Adrenal gland (tissue), 9 donors: ENCODE measurements at regions not wholly inside any gene's neighbourhood (a gene's known extent, or its start where the extent isn't known, plus 50 kb on each side); places are given as distances from the start of the nearest gene placed in this dataset.

Source experiments
- DNase-seq, 7 donors: peaks; one replicate each; pipeline ENCODE4 v3.0.0-alpha.2; 2019 to 2020
- H3K27ac ChIP-seq, 5 donors: fragments of 200-600 bp; sonication (generic) in 4 of 5; 1 replicate in 3 of 5; 2 replicates in 2 of 5; pipeline versions ENCODE4 v1.5.1 to v1.8.0; 2016 to 2020; ENCODE audit warnings: mild to moderate bottlenecking in 1 of 5
- H3K27me3 ChIP-seq: fragments of 200-600 bp; 2 replicates; pipeline ENCODE4 v1.8.0; 2021
- H3K36me3 ChIP-seq, 2 donors: fragments of 200-600 bp; replicated peaks in 1 of 2; 1 replicate in 1 of 2; 2 replicates in 1 of 2; pipeline versions ENCODE4 v1.5.1 to v1.8.0; 2018 to 2022
- H3K4me1 ChIP-seq, 2 donors: fragments of 200-600 bp; replicated peaks in 1 of 2; 1 replicate in 1 of 2; 2 replicates in 1 of 2; pipeline versions ENCODE4 v1.5.1 to v1.8.0; 2018 to 2021
- H3K4me3 ChIP-seq, 4 donors: fragments of 200-600 bp; sonication (generic) in 3 of 4; one replicate each; pipeline ENCODE4 v1.5.1; 2016 to 2018
- H3K9me3 ChIP-seq, 3 donors: fragments of 200-600 bp; sonication (generic) in 1 of 3; replicated peaks in 1 of 3; 1 replicate in 2 of 3; 2 replicates in 1 of 3; pipeline versions ENCODE4 v1.5.1 to v1.8.0; 2016 to 2021
- CTCF ChIP-seq, 6 experiments: fragments of 450-650 bp in 4 of 6; fragments of 200-600 bp in 2 of 6; sonication (generic) in 1 of 6; IDR thresholded peaks; 1 replicate in 5 of 6; 2 replicates in 1 of 6; pipeline versions ENCODE4 v1.5.1 to v1.8.0; 2016 to 2021; ENCODE audit warnings: antibody characterized with exemption in 6 of 6, mild to moderate bottlenecking in 2 of 6, moderate library complexity in 1 of 6
- POLR2A ChIP-seq, 2 donors: fragments of 450-650 bp; IDR thresholded peaks; one replicate each; pipeline ENCODE4 v1.6.1; 2017; ENCODE audit warnings: antibody characterized with exemption in 2 of 2, mild to moderate bottlenecking in 2 of 2, moderate library complexity in 1 of 2
- WGBS, 4 donors: extraction: QIAGEN DNeasy Blood & Tissue Kit in 2 of 4; methylation state at CpG; one replicate each; pipeline versions ENCODE4 v1.1.5 to v1.1.7; 2013 to 2017; 5-methylcytosine and 5-hydroxymethylcytosine counted together
- intact Hi-C, 2 donors: fragments of 100-400 bp; cut with DNase I; formaldehyde crosslinking; loops; one replicate each; pipeline versions ENCODE4 v1.14.1 to v1.15.0; 2022 to 2023
- donor health status: healthy with polysubstance abuse.
- donor health status: Bipolar disorder and iron deficiency.
- donor health status: DM: yes; HTN: yes; CAD: no.
- donor health status: DM: no; HTN: no; CAD: no.
- donor health status: DM: no; HTN: no; CAD: no.

GRCh38 chr9:6113819-6114218, 98.4 kb upstream of the RANBP6 start:
- Histone ChIP-seq H3K4me1 (no peaks in the 10 kb centered on the region), H3K9me3 (no peaks in the 10 kb centered on the region), H3K4me3 (no peak overlapping the region), H3K27ac (no peak overlapping the region), H3K36me3 (no peaks in the 10 kb centered on the region), H3K27me3 (no peaks in the 10 kb centered on the region)
- DNase-seq: no peak
- intact Hi-C loops: no loop called here
- 53 to 81% (median 65%) methylated on average over 3 to 6 of the region's 6 CpGs for WGBS, 4 donors
- TF ChIP-seq CTCF (IDR thresholded peaks at IDR 0.05) (no peak), POLR2A (IDR thresholded peaks at IDR 0.05) (no peak)

- no peak for TF ChIP-seq POLR2A (IDR thresholded peaks at IDR 0.05)
- TF ChIP-seq CTCF (IDR thresholded peaks at IDR 0.05): no peak
- WGBS, 4 donors: 82 to 94% (median 89%) methylated on average over 5 of the region's 5 CpGs
- Histone ChIP-seq H3K36me3 (no peaks in the 10 kb centered on the region), H3K4me3 (no peak overlapping the region), H3K4me1 (no peaks in the 10 kb centered on the region), H3K9me3 (no peaks in the 10 kb centered on the region), H3K27me3 (no peaks in the 10 kb centered on the region), H3K27ac (no peak overlapping the region)
- DNase-seq: no peak
- intact Hi-C loops: no loop called here
Observed at GRCh38 chr9:6113312-6113711, 97.9 kb upstream of the RANBP6 start.

DNA sequence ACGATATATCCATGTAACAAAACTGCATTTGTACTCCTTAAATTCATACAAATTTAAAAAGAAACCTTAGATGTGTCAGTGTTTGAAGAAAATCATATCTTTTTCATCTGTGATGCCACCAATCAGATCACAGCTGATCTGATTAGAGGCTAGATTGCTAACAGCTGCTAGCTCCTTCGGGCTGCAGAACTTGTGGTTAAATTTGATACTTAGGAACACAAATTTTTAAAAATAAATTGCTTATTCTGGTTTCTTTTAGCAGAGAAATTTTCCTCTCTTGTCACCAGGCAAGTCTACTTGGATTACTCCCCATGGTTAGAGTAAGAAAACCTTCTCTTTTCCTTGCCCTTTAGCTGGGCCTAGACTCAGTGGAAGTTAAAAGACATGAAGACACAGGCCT, 94.6 kb upstream of the RANBP6 start:
- DNase-seq: no peak
- H3K36me3 ChIP-seq: no peaks in the 10 kb centered on the region
- no peaks in the 10 kb centered on the region for H3K27me3 ChIP-seq
- 76 to 86% (median 82%) methylated on average over 2 of the region's 2 CpGs for WGBS, 4 donors
- intact Hi-C loops: no loop called here
- H3K4me1 ChIP-seq: peaks cover 9 to 13% of the 10 kb centered on the region in 2 donors
- no peaks in the 10 kb centered on the region for H3K9me3 ChIP-seq
- H3K4me3 ChIP-seq: no peak overlapping the region
- no peak overlapping the region for H3K27ac ChIP-seq
- TF ChIP-seq CTCF (IDR thresholded peaks at IDR 0.05): no peak
- TF ChIP-seq POLR2A (IDR thresholded peaks at IDR 0.05): no peak

DNA sequence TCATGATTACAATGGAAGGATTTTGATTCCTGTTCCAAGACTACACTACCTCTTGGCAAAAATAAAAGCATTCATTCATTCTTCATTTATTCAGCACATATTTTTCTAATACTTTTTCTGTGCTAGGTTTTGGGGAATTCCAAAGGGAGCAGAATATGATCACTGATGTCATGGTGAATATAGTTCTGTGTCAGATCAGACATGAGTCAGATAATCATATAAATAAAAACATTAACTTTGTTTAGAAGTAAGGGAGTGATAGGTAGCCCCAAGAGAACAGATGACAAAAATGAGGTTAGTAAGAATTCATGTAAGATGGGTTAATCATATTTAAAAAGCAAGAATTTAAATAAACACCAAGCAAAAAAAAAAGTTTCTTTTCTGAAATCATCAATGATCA, 94.1 kb upstream of the RANBP6 start:
- H3K27ac ChIP-seq: no peak overlapping the region
- no peak for DNase-seq
- TF ChIP-seq POLR2A (IDR thresholded peaks at IDR 0.05) (no peak), CTCF (IDR thresholded peaks at IDR 0.05) (no peak)
- H3K27me3 ChIP-seq: no peaks in the 10 kb centered on the region
- H3K4me1 ChIP-seq: peaks cover 9 to 13% of the 10 kb centered on the region in 2 donors
- H3K36me3 ChIP-seq: no peaks in the 10 kb centered on the region
- H3K4me3 ChIP-seq: no peak overlapping the region
- intact Hi-C loops: no loop called here
- H3K9me3 ChIP-seq: no peaks in the 10 kb centered on the region
